ENCODE measurements at regions not wholly inside any gene's neighbourhood (a gene's known extent, or its start where the extent isn't known, plus 50 kb on each side); places are given as distances from the start of the nearest gene placed in this dataset.

- TF ChIP-seq POLR2A (IDR thresholded peaks at IDR 0.05) (no peak), CTCF (IDR thresholded peaks at IDR 0.05) (no peak)
These were observed 257.4 kb downstream of the SV2B start for GRCh38 chr15:91357486-91357885.
